D721Med (cell line): ENCODE measurements at regions not wholly inside any gene's neighbourhood (a gene's known extent, or its start where the extent isn't known, plus 50 kb on each side); places are given as distances from the start of the nearest gene placed in this dataset.

Experiments used
- DNase-seq: peaks from one replicate; pipeline ENCODE4 v3.0.0; 2011; ENCODE audit warnings: low spot score; ENCODE audit not compliant: insufficient read length
- FAIRE-seq: peaks from 2 replicates; lab custom pipeline; 2011; peaks lifted over from hg19 to GRCh38; lab: Jason Lieb, UNC
- CTCF ChIP-seq: IDR thresholded peaks from 2 replicates; pipeline ENCODE4 v1.5.1; 2012; ENCODE audit warnings: mild to moderate bottlenecking, control low read depth; ENCODE audit not compliant: insufficient read depth; ENCODE audit errors: missing control alignments

- TF ChIP-seq CTCF, result no peak
- no peak for DNase-seq
- FAIRE-seq, result no peak
Observed at GRCh38 chr3:182722907-182723306, 70.4 kb upstream of the ATP11B start.

GRCh38 chr3:182723596-182723995, 69.7 kb upstream of the ATP11B start:
- DNase-seq (no peak), FAIRE-seq (no peak)
- no peak for TF ChIP-seq CTCF

- DNase-seq, result no peak
- TF ChIP-seq CTCF, result no peak
- FAIRE-seq, result no peak
Observed at GRCh38 chr3:182725372-182726251, 67.7 kb upstream of the ATP11B start.

GRCh38 chr3:182726258-182727142, 66.8 kb upstream of the ATP11B start:
- FAIRE-seq (no peak), DNase-seq (no peak)
- no peak for TF ChIP-seq CTCF

GRCh38 chr3:182728238-182728637, 65.1 kb upstream of the ATP11B start:
- FAIRE-seq, result no peak
- no peak for TF ChIP-seq CTCF
- DNase-seq, result no peak

GRCh38 chr3:182729903-182730674, 63.2 kb upstream of the ATP11B start:
- no peak for TF ChIP-seq CTCF
- DNase-seq (no peak), FAIRE-seq (no peak)
